ENCODE measurements at regions not wholly inside any gene's neighbourhood (a gene's known extent, or its start where the extent isn't known, plus 50 kb on each side); places are given as distances from the start of the nearest gene placed in this dataset.

- no peaks in the 10 kb centered on the region for H3K36me3 ChIP-seq
- WGBS, 2 donors = 13 to 31% methylated on average over 5 of the region's 5 CpGs
- peak overlapping the region in 2 of 4 donors; percentile 46 to 50 for H3K27ac ChIP-seq
- H3K4me3 ChIP-seq = no peak overlapping the region
- no peaks in the 10 kb centered on the region for H3K9me3 ChIP-seq
- H3K4me1 ChIP-seq = no peaks in the 10 kb centered on the region
- DNase-seq (ENCODE audit: low spot score in 2 of 2) = no peak
- H3K27me3 ChIP-seq = no peaks in the 10 kb centered on the region
- TF ChIP-seq CTCF (IDR thresholded peaks at IDR 0.05) = no peak
Observed at GRCh38 chrX:127030016-127030748, 210.7 kb downstream of the PRR32 start.

GRCh38 chrX:127037159-127037558, 217.6 kb downstream of the PRR32 start:
- Histone ChIP-seq H3K4me3 (no peak overlapping the region), H3K4me1 (no peaks in the 10 kb centered on the region), H3K27ac (no peak overlapping the region), H3K27me3 (no peaks in the 10 kb centered on the region), H3K36me3 (no peaks in the 10 kb centered on the region), H3K9me3 (no peaks in the 10 kb centered on the region)
- DNase-seq (ENCODE audit: low spot score in 2 of 2) = no peak
- WGBS, 2 donors = 51 to 64% methylated on average over 2 of the region's 2 CpGs
- TF ChIP-seq CTCF (IDR thresholded peaks at IDR 0.05) (no peak), EP300 (IDR thresholded peaks at IDR 0.05) (no peak), POLR2A (IDR thresholded peaks at IDR 0.05) (no peak)

- TF ChIP-seq POLR2A (IDR thresholded peaks at IDR 0.05) (no peak), CTCF (IDR thresholded peaks at IDR 0.05) (peak in 2 of 5 experiments; percentile 10 to 19)
- no peaks in the 10 kb centered on the region for H3K27me3 ChIP-seq
- WGBS, 2 donors = 45 to 65% methylated on average over 1 of the region's 1 CpG
- no peak overlapping the region for H3K27ac ChIP-seq
- DNase-seq (ENCODE audit: low spot score in 2 of 2) = no peak
- H3K4me1 ChIP-seq = no peaks in the 10 kb centered on the region
- no peak overlapping the region for H3K4me3 ChIP-seq
- no peaks in the 10 kb centered on the region for H3K9me3 ChIP-seq
- no peaks in the 10 kb centered on the region for H3K36me3 ChIP-seq
Observed at GRCh38 chrX:127038065-127038464, 218.5 kb downstream of the PRR32 start.

- Histone ChIP-seq H3K36me3 (no peaks in the 10 kb centered on the region), H3K9me3 (no peaks in the 10 kb centered on the region), H3K4me1 (no peaks in the 10 kb centered on the region), H3K27me3 (no peaks in the 10 kb centered on the region), H3K4me3 (no peak overlapping the region), H3K27ac (no peak overlapping the region)
- TF ChIP-seq CTCF (IDR thresholded peaks at IDR 0.05) (no peak), POLR2A (IDR thresholded peaks at IDR 0.05) (no peak), EP300 (IDR thresholded peaks at IDR 0.05) (no peak)
- no peak for DNase-seq (ENCODE audit: low spot score in 2 of 2)
- 70 to 83% methylated on average over 3 of the region's 3 CpGs for WGBS, 2 donors
Observed at GRCh38 chrX:127057891-127058619, 238.5 kb downstream of the PRR32 start.

GRCh38 chrX:127085939-127086338, 266.4 kb downstream of the PRR32 start:
- WGBS, 2 donors = 70 to 78% methylated on average over 2 of the region's 2 CpGs
- no peak for TF ChIP-seq POLR2A (IDR thresholded peaks at IDR 0.05)
- TF ChIP-seq EP300 (IDR thresholded peaks at IDR 0.05) = no peak
- TF ChIP-seq CTCF (IDR thresholded peaks at IDR 0.05) = no peak
- Histone ChIP-seq H3K9me3 (no peaks in the 10 kb centered on the region), H3K36me3 (no peaks in the 10 kb centered on the region), H3K4me1 (no peaks in the 10 kb centered on the region), H3K27me3 (no peaks in the 10 kb centered on the region), H3K4me3 (no peak overlapping the region), H3K27ac (no peak overlapping the region)
- no peak for DNase-seq (ENCODE audit: low spot score in 2 of 2)
